ENCODE measurements at regions not wholly inside any gene's neighbourhood (a gene's known extent, or its start where the extent isn't known, plus 50 kb on each side); places are given as distances from the start of the nearest gene placed in this dataset.
"Not testable (repeated sequence)": the region's sequence is repeated elsewhere in the genome, so short reads cannot be mapped to it uniquely, and the experiment has no call there.

- Histone ChIP-seq H3K4me3 (ENCODE audit: low read length in 2 of 2) (no peak overlapping the region), H3K27ac (ENCODE audit: low read length) (no peak overlapping the region), H3K4me1 (ENCODE audit: control insufficient read depth, insufficient read depth, low read length) (no peaks in the 10 kb centered on the region), H3K9ac (ENCODE audit: low read length in 2 of 2) (no peak overlapping the region), H3K36me3 (ENCODE audit: control insufficient read depth in 2 of 2, insufficient read depth in 2 of 2, low read length in 2 of 2) (no peaks in the 10 kb centered on the region), H3K9me3 (ENCODE audit: control insufficient read depth in 2 of 2, low read length in 2 of 2) (no peaks in the 10 kb centered on the region), H3K27me3 (ENCODE audit: control insufficient read depth in 1 of 2, insufficient read depth in 2 of 2, low read length in 2 of 2) (no peaks in the 10 kb centered on the region)
These were observed 315.8 kb upstream of the MEIS2 start for GRCh38 chr15:37416103-37416502.

GRCh38 chr15:37425541-37425940 is 325.2 kb upstream of the MEIS2 start:
- Histone ChIP-seq H3K4me1 (ENCODE audit: control insufficient read depth, insufficient read depth, low read length) (no peaks in the 10 kb centered on the region), H3K36me3 (ENCODE audit: control insufficient read depth in 2 of 2, insufficient read depth in 2 of 2, low read length in 2 of 2) (no peaks in the 10 kb centered on the region), H3K9me3 (ENCODE audit: control insufficient read depth in 2 of 2, low read length in 2 of 2) (no peaks in the 10 kb centered on the region), H3K9ac (ENCODE audit: low read length in 2 of 2) (no peak overlapping the region), H3K4me3 (ENCODE audit: low read length in 2 of 2) (no peak overlapping the region), H3K27me3 (ENCODE audit: control insufficient read depth in 1 of 2, insufficient read depth in 2 of 2, low read length in 2 of 2) (no peaks in the 10 kb centered on the region), H3K27ac (ENCODE audit: low read length) (no peak overlapping the region)

- H3K36me3 ChIP-seq (ENCODE audit: control insufficient read depth in 2 of 2, insufficient read depth in 2 of 2, low read length in 2 of 2); H3K27me3 ChIP-seq (ENCODE audit: control insufficient read depth in 1 of 2, insufficient read depth in 2 of 2, low read length in 2 of 2); H3K9me3 ChIP-seq (ENCODE audit: control insufficient read depth in 2 of 2, low read length in 2 of 2); H3K27ac ChIP-seq (ENCODE audit: low read length); H3K4me3 ChIP-seq (ENCODE audit: low read length in 2 of 2); H3K4me1 ChIP-seq (ENCODE audit: control insufficient read depth, insufficient read depth, low read length); H3K9ac ChIP-seq (ENCODE audit: low read length in 2 of 2): not testable (repeated sequence)
These were observed 327.0 kb upstream of the MEIS2 start for GRCh38 chr15:37427393-37427792.

GRCh38 chr15:37446921-37447320 is 346.6 kb upstream of the MEIS2 start:
- Histone ChIP-seq H3K4me1 (ENCODE audit: control insufficient read depth, insufficient read depth, low read length) (no peaks in the 10 kb centered on the region), H3K27ac (ENCODE audit: low read length) (no peak overlapping the region), H3K27me3 (ENCODE audit: control insufficient read depth in 1 of 2, insufficient read depth in 2 of 2, low read length in 2 of 2) (no peaks in the 10 kb centered on the region), H3K4me3 (ENCODE audit: low read length in 2 of 2) (no peak overlapping the region), H3K9ac (ENCODE audit: low read length in 2 of 2) (no peak overlapping the region), H3K9me3 (ENCODE audit: control insufficient read depth in 2 of 2, low read length in 2 of 2) (no peaks in the 10 kb centered on the region), H3K36me3 (ENCODE audit: control insufficient read depth in 2 of 2, insufficient read depth in 2 of 2, low read length in 2 of 2) (no peaks in the 10 kb centered on the region)

DNA sequence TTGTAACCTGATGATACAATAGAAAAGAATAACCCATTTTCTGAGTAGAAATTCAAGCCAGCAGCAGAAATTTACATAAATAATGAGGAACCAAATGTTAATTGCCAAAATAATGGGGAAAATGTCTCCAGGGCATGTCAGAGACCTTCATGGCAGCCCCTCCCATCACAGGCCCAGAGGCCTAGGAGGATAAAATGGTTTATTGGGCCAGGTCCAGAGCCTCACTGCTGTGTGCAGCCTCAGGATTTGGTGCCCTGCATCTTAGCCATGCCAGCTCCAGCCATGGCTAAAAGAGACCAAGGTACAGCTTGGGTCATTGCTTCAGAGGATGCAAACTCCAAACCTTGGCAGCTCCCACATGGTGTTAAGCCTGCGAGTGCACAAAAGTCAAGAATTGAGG is 352.1 kb upstream of the MEIS2 start:
- no peak overlapping the region for H3K9ac ChIP-seq (ENCODE audit: low read length in 2 of 2)
- no peaks in the 10 kb centered on the region for H3K36me3 ChIP-seq (ENCODE audit: control insufficient read depth in 2 of 2, insufficient read depth in 2 of 2, low read length in 2 of 2)
- H3K27me3 ChIP-seq (ENCODE audit: control insufficient read depth in 1 of 2, insufficient read depth in 2 of 2, low read length in 2 of 2), result no peaks in the 10 kb centered on the region
- H3K4me1 ChIP-seq (ENCODE audit: control insufficient read depth, insufficient read depth, low read length), result no peaks in the 10 kb centered on the region
- no peaks in the 10 kb centered on the region for H3K9me3 ChIP-seq (ENCODE audit: control insufficient read depth in 2 of 2, low read length in 2 of 2)
- no peak overlapping the region for H3K27ac ChIP-seq (ENCODE audit: low read length)
- H3K4me3 ChIP-seq (ENCODE audit: low read length in 2 of 2), result no peak overlapping the region

GRCh38 chr15:37480482-37480881 is 380.1 kb upstream of the MEIS2 start:
- Histone ChIP-seq H3K36me3 (ENCODE audit: control insufficient read depth in 2 of 2, insufficient read depth in 2 of 2, low read length in 2 of 2) (no peaks in the 10 kb centered on the region), H3K27me3 (ENCODE audit: control insufficient read depth in 1 of 2, insufficient read depth in 2 of 2, low read length in 2 of 2) (no peaks in the 10 kb centered on the region), H3K4me3 (ENCODE audit: low read length in 2 of 2) (no peak overlapping the region), H3K4me1 (ENCODE audit: control insufficient read depth, insufficient read depth, low read length) (no peaks in the 10 kb centered on the region), H3K27ac (ENCODE audit: low read length) (no peak overlapping the region), H3K9ac (ENCODE audit: low read length in 2 of 2) (no peak overlapping the region), H3K9me3 (ENCODE audit: control insufficient read depth in 2 of 2, low read length in 2 of 2) (no peaks in the 10 kb centered on the region)

DNA sequence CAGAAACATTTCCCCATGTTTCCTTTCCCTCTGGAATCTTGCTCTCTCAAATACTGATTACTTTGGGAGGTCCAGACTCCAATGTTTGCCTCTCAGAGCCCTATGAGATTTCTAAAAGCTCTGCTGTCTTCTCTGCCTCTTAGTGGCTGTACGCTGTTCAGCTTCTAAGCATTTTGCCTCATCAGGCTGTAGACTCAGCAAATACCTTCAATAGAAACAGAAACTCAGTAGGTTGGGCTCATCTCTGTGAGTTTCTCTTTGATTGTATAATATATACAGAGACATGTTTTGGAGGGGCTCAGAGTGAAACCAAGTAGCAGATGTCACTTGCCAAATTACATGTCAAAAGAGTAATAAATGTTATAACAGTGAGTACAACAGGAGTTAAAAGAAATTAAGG is 380.8 kb upstream of the MEIS2 start:
- H3K9ac ChIP-seq (ENCODE audit: low read length in 2 of 2), result no peak overlapping the region
- H3K36me3 ChIP-seq (ENCODE audit: control insufficient read depth in 2 of 2, insufficient read depth in 2 of 2, low read length in 2 of 2), result no peaks in the 10 kb centered on the region
- H3K27me3 ChIP-seq (ENCODE audit: control insufficient read depth in 1 of 2, insufficient read depth in 2 of 2, low read length in 2 of 2), result no peaks in the 10 kb centered on the region
- no peaks in the 10 kb centered on the region for H3K9me3 ChIP-seq (ENCODE audit: control insufficient read depth in 2 of 2, low read length in 2 of 2)
- H3K4me1 ChIP-seq (ENCODE audit: control insufficient read depth, insufficient read depth, low read length), result no peaks in the 10 kb centered on the region
- no peak overlapping the region for H3K4me3 ChIP-seq (ENCODE audit: low read length in 2 of 2)
- H3K27ac ChIP-seq (ENCODE audit: low read length), result no peak overlapping the region

GRCh38 chr15:37483779-37484178 is 383.4 kb upstream of the MEIS2 start:
- Histone ChIP-seq H3K9me3 (ENCODE audit: control insufficient read depth in 2 of 2, low read length in 2 of 2) (no peaks in the 10 kb centered on the region), H3K36me3 (ENCODE audit: control insufficient read depth in 2 of 2, insufficient read depth in 2 of 2, low read length in 2 of 2) (no peaks in the 10 kb centered on the region), H3K4me3 (ENCODE audit: low read length in 2 of 2) (no peak overlapping the region), H3K27ac (ENCODE audit: low read length) (no peak overlapping the region), H3K9ac (ENCODE audit: low read length in 2 of 2) (no peak overlapping the region), H3K27me3 (ENCODE audit: control insufficient read depth in 1 of 2, insufficient read depth in 2 of 2, low read length in 2 of 2) (no peaks in the 10 kb centered on the region), H3K4me1 (ENCODE audit: control insufficient read depth, insufficient read depth, low read length) (no peaks in the 10 kb centered on the region)

GRCh38 chr15:37485056-37485455 is 384.7 kb upstream of the MEIS2 start:
- Histone ChIP-seq H3K4me3 (ENCODE audit: low read length in 2 of 2) (no peak overlapping the region), H3K36me3 (ENCODE audit: control insufficient read depth in 2 of 2, insufficient read depth in 2 of 2, low read length in 2 of 2) (no peaks in the 10 kb centered on the region), H3K27ac (ENCODE audit: low read length) (no peak overlapping the region), H3K9me3 (ENCODE audit: control insufficient read depth in 2 of 2, low read length in 2 of 2) (no peaks in the 10 kb centered on the region), H3K27me3 (ENCODE audit: control insufficient read depth in 1 of 2, insufficient read depth in 2 of 2, low read length in 2 of 2) (no peaks in the 10 kb centered on the region), H3K4me1 (ENCODE audit: control insufficient read depth, insufficient read depth, low read length) (no peaks in the 10 kb centered on the region), H3K9ac (ENCODE audit: low read length in 2 of 2) (no peak overlapping the region)

- H3K4me3 ChIP-seq (ENCODE audit: low read length in 2 of 2), result no peak overlapping the region
- no peaks in the 10 kb centered on the region for H3K4me1 ChIP-seq (ENCODE audit: control insufficient read depth, insufficient read depth, low read length)
- H3K9ac ChIP-seq (ENCODE audit: low read length in 2 of 2), result no peak overlapping the region
- H3K27me3 ChIP-seq (ENCODE audit: control insufficient read depth in 1 of 2, insufficient read depth in 2 of 2, low read length in 2 of 2), result no peaks in the 10 kb centered on the region
- H3K27ac ChIP-seq (ENCODE audit: low read length), result no peak overlapping the region
- H3K36me3 ChIP-seq (ENCODE audit: control insufficient read depth in 2 of 2, insufficient read depth in 2 of 2, low read length in 2 of 2), result no peaks in the 10 kb centered on the region
- no peaks in the 10 kb centered on the region for H3K9me3 ChIP-seq (ENCODE audit: control insufficient read depth in 2 of 2, low read length in 2 of 2)
These were observed 390.4 kb upstream of the MEIS2 start for GRCh38 chr15:37490707-37491106.

- Histone ChIP-seq H3K4me1 (ENCODE audit: control insufficient read depth, insufficient read depth, low read length) (no peaks in the 10 kb centered on the region), H3K36me3 (ENCODE audit: control insufficient read depth in 2 of 2, insufficient read depth in 2 of 2, low read length in 2 of 2) (no peaks in the 10 kb centered on the region), H3K9me3 (ENCODE audit: control insufficient read depth in 2 of 2, low read length in 2 of 2) (peaks cover 0 to 1% of the 10 kb centered on the region in 2 donors), H3K9ac (ENCODE audit: low read length in 2 of 2) (no peak overlapping the region), H3K4me3 (ENCODE audit: low read length in 2 of 2) (no peak overlapping the region), H3K27me3 (ENCODE audit: control insufficient read depth in 1 of 2, insufficient read depth in 2 of 2, low read length in 2 of 2) (no peaks in the 10 kb centered on the region), H3K27ac (ENCODE audit: low read length) (no peak overlapping the region)
These were observed 416.3 kb upstream of the MEIS2 start for GRCh38 chr15:37516621-37517020.
